GM12878 (cell line): ENCODE measurements at regions not wholly inside any gene's neighbourhood (a gene's known extent, or its start where the extent isn't known, plus 50 kb on each side); places are given as distances from the start of the nearest gene placed in this dataset.

ENCODE experiments used
- ATAC-seq: fragments of 200-7000 bp; cut with Tn5 transposase; 3 replicates; pipeline ENCODE4 v1.9.1; 2020; ENCODE audit warnings: mild to moderate bottlenecking, moderate library complexity
- BruUV-seq: library from RNA; stranded (reverse); fragments of 400-500 nt; replicated peaks from 2 replicates; lab custom pipeline; 2021; lab: Mats Ljungman, UMichigan
- CTCF ChIA-PET: fragments of 300-600 bp; sonication (Branson Sonifier 250); formaldehyde crosslinking; extraction: SDS; loops from one replicate; lab custom pipeline; 2021; ENCODE audit warnings: inconsistent platforms; lab: Yijun Ruan, JAX
- POLR2A ChIA-PET: fragments of 350-600 bp; formaldehyde crosslinking; extraction: SDS; loops from one replicate; lab custom pipeline; 2021; ENCODE audit warnings: inconsistent platforms; lab: Charles Lee
- RAD21 ChIA-PET: fragments of 300-600 bp; sonication (Branson Sonifier 250); formaldehyde crosslinking; loops from one replicate; lab custom pipeline; 2023; ENCODE audit warnings: antibody characterized with exemption; ENCODE audit not compliant: unreplicated experiment; lab: Charles Lee
- SMC1A ChIA-PET: fragments of 300-600 bp; sonication (Branson Sonifier 250); formaldehyde crosslinking; loops from one replicate; lab custom pipeline; 2023; ENCODE audit not compliant: unreplicated experiment, uncharacterized antibody; lab: Charles Lee
- DNase-seq: peaks from one replicate; pipeline ENCODE4 v3.0.0-alpha.2; 2011; ENCODE audit warnings: low read depth, low spot score
- FAIRE-seq: peaks from 3 replicates; lab custom pipeline; 2011; peaks lifted over from hg19 to GRCh38; lab: Jason Lieb, UNC
- H2AFZ ChIP-seq: 2 replicates; pipeline ENCODE4 v1.6.0; 2011; ENCODE audit warnings: low read depth, low read length, control low read depth; ENCODE audit not compliant: control insufficient read depth
- H3K27ac ChIP-seq: 2 replicates; pipeline ENCODE4 v1.5.1; 2011; ENCODE audit warnings: control low read depth; ENCODE audit not compliant: control insufficient read depth, insufficient read depth
- H3K27me3 ChIP-seq, 2 experiments: replicated peaks in 1 of 2; 2 replicates each; pipeline versions ENCODE4 v1.6.0 to v1.6.1; 2011; ENCODE audit warnings: low read length in 1 of 2; ENCODE audit not compliant: control insufficient read depth in 2 of 2, insufficient read depth in 2 of 2
- H3K36me3 ChIP-seq, 2 experiments: 2 replicates each; pipeline ENCODE4 v1.5.1; 2011; ENCODE audit warnings: low read length in 1 of 2; ENCODE audit not compliant: control insufficient read depth in 2 of 2, insufficient read depth in 2 of 2
- H3K4me1 ChIP-seq: 2 replicates; pipeline ENCODE4 v1.6.1; 2011; ENCODE audit warnings: mild to moderate bottlenecking, low read length, moderate library complexity, mixed read lengths; ENCODE audit not compliant: control insufficient read depth, insufficient read depth
- H3K4me2 ChIP-seq: 2 replicates; pipeline ENCODE4 v1.6.0; 2011; ENCODE audit warnings: control low read depth; ENCODE audit not compliant: control insufficient read depth, insufficient read depth
- H3K4me3 ChIP-seq: fragments of 200-600 bp; sonication (generic); 2 replicates; pipeline ENCODE4 v1.5.1; 2016
- H3K79me2 ChIP-seq: 2 replicates; pipeline ENCODE4 v1.6.0; 2011; ENCODE audit warnings: low read length; ENCODE audit not compliant: control insufficient read depth, insufficient read depth
- H3K9ac ChIP-seq: 2 replicates; pipeline ENCODE4 v1.8.0; 2011; ENCODE audit warnings: low read length, control low read depth, mixed read lengths; ENCODE audit not compliant: control insufficient read depth, insufficient read depth
- H3K9me3 ChIP-seq: replicated peaks from 3 replicates; pipeline ENCODE4 v1.5.1; 2011; ENCODE audit warnings: mild to moderate bottlenecking, low read length; ENCODE audit not compliant: control insufficient read depth, insufficient read depth
- H4K20me1 ChIP-seq: 2 replicates; pipeline ENCODE4 v1.6.0; 2011; ENCODE audit not compliant: control insufficient read depth, insufficient read depth
- BHLHE40 ChIP-seq, 2 experiments: fragments of 450-650 bp in 1 of 2; IDR thresholded peaks; 2 replicates each; pipeline ENCODE4 v1.6.1; 2011 to 2017; ENCODE audit warnings: low read depth in 2 of 2, borderline replicate concordance in 1 of 2, improper control_type of control experiment in 1 of 2, low read length in 1 of 2, mild to moderate bottlenecking in 1 of 2
- CREB1 ChIP-seq: IDR thresholded peaks from 2 replicates; pipeline ENCODE4 v1.6.1; 2012; ENCODE audit warnings: low read depth, mild to moderate bottlenecking, inconsistent platforms
- E2F4 ChIP-seq: IDR thresholded peaks from 2 replicates; pipeline ENCODE4 v1.6.1; 2012; ENCODE audit warnings: low read depth, low read length, improper control_type of control experiment
- HCFC1 ChIP-seq: fragments of 150-350 bp; IDR thresholded peaks from 2 replicates; pipeline ENCODE4 v1.6.1; 2014; ENCODE audit warnings: low read length
- IRF4 ChIP-seq: IDR thresholded peaks from 2 replicates; pipeline ENCODE4 v1.6.1; 2011; ENCODE audit warnings: low read depth, low read length
- LARP7 ChIP-seq: fragments of 450-650 bp; IDR thresholded peaks from 2 replicates; pipeline ENCODE4 v1.6.1; 2017; ENCODE audit warnings: mild to moderate bottlenecking
- NFYB ChIP-seq: IDR thresholded peaks from 2 replicates; pipeline ENCODE4 v1.6.1; 2011; ENCODE audit warnings: low read depth, mild to moderate bottlenecking, low read length, improper control_type of control experiment, moderate library complexity; ENCODE audit not compliant: insufficient read depth
- NKRF ChIP-seq: fragments of 450-650 bp; conservative IDR thresholded peaks from 2 replicates; pipeline ENCODE4 v1.6.1; 2017; ENCODE audit warnings: mild to moderate bottlenecking, moderate library complexity
- NR2F1 ChIP-seq: fragments of 450-650 bp; conservative IDR thresholded peaks from 2 replicates; pipeline ENCODE4 v1.6.1; 2017; ENCODE audit warnings: mild to moderate bottlenecking
- RAD21 ChIP-seq: IDR thresholded peaks from 2 replicates; pipeline ENCODE4 v1.6.1; 2011; ENCODE audit warnings: mild to moderate bottlenecking, low read depth, low read length, moderate library complexity; ENCODE audit not compliant: insufficient read depth
- RB1 ChIP-seq: fragments of 450-650 bp; formaldehyde crosslinking; IDR thresholded peaks from 2 replicates; pipeline ENCODE4 v1.6.1; 2017; ENCODE audit warnings: mild to moderate bottlenecking, borderline replicate concordance
- SIX5 ChIP-seq: IDR thresholded peaks from 2 replicates; pipeline ENCODE4 v1.6.1; 2011; ENCODE audit warnings: mild to moderate bottlenecking, low read depth, low read length, moderate library complexity; ENCODE audit not compliant: severe bottlenecking
- SMAD1 ChIP-seq: fragments of 450-650 bp; IDR thresholded peaks from 2 replicates; pipeline ENCODE4 v1.6.1; 2018; ENCODE audit warnings: mild to moderate bottlenecking, low read depth; ENCODE audit not compliant: partially characterized antibody
- SMAD5 ChIP-seq: IDR thresholded peaks from 2 replicates; pipeline ENCODE4 v1.6.1; 2016; ENCODE audit warnings: antibody characterized with exemption, low read depth
- WRNIP1 ChIP-seq: IDR thresholded peaks from 2 replicates; pipeline ENCODE4 v1.6.1; 2011; ENCODE audit warnings: low read depth, low read length, improper control_type of control experiment, borderline replicate concordance
- WGBS: methylation state at CpG from one replicate; pipeline ENCODE4 v1.1.6; 2016; ENCODE audit warnings: low lambda C conversion rate; ENCODE audit not compliant: insufficient replicate concordance, insufficient coverage; ENCODE audit errors: missing lambda C conversion rate; 5-methylcytosine and 5-hydroxymethylcytosine counted together
- in situ Hi-C: fragments of 300-500 bp; cut with MboI; formaldehyde crosslinking; loops from 9 replicates; pipeline ENCODE4 v1.14.3; 2018; ENCODE audit warnings: mixed read lengths
- intact Hi-C: fragments of 100-400 bp; cut with micrococcal nuclease; formaldehyde crosslinking; loops from one replicate; pipeline ENCODE4 v1.14.2; 2022; ENCODE audit not compliant: unreplicated experiment
- TF ChIP-seq, protein P1 (sequence below): IDR thresholded peaks from 2 replicates; pipeline ENCODE4 v1.6.1; 2011; ENCODE audit warnings: borderline replicate concordance, low read depth, mild to moderate bottlenecking, moderate library complexity, mixed read lengths, low read length; ENCODE audit not compliant: insufficient read depth; ENCODE audit errors: extremely low read length

DNA sequence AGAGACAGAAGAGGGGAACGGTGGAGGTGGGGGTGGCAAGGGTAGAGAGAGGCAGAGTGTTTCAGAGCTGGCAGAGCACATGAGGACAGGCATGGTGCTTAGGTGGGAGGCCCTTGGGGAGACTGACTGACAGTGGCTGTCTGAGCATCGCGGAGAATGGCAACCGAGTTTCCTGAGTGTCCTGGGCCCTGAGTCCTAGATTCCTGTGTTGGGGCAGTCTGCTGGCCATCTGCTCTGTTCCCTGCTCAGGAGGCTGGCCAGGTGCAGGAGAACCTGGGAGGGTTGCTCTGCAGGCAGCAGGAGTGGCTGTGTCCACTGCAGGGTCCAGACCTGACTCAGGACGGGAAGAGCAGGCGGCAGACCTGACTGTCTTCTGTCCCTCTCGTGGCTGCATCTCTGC, 248.9 kb downstream of the LRFN2 start:
- FAIRE-seq (no peak), DNase-seq (no peak), ATAC-seq (no peak)
- ChIA-PET POLR2A (interaction anchor here (0.6 kb wide), 1 partner anchor 35 kb away, joined by 3 read pairs; no protein-coding TSS in a partner anchor), SMC1A (no interaction called here), CTCF (no interaction called here), RAD21 (interaction anchor here (0.7 kb wide), 1 partner anchor 680 kb away, joined by 3 read pairs; no protein-coding TSS in a partner anchor)
- Histone ChIP-seq H3K4me2 (no peak overlapping the region), H4K20me1 (no peaks in the 10 kb centered on the region), H3K4me3 (no peak overlapping the region), H3K27ac (no peak overlapping the region), H3K36me3 (no peaks in the 10 kb centered on the region), H3K4me1 (no peaks in the 10 kb centered on the region), H2AFZ (no peak overlapping the region), H3K79me2 (no peaks in the 10 kb centered on the region), H3K27me3 (peaks cover 0 to 5% of the 10 kb centered on the region in 2 experiments; a peak in 3 of 4 replicates), H3K9me3 (no peaks in the 10 kb centered on the region), H3K9ac (no peak overlapping the region)
- in situ Hi-C loops (no loop called here), intact Hi-C loops (loop anchor here (10.0 kb wide), 1 partner anchor 576 kb away; no protein-coding TSS in a partner anchor)
- TF ChIP-seq RAD21 (no peak), LARP7 (no peak), SMAD1 (no peak), RB1 (no peak), CREB1 (no peak), IRF4 (no peak), HCFC1 (no peak), SIX5 (no peak), WRNIP1 (no peak), SMAD5 (no peak), BHLHE40 (IDR thresholded peaks at IDR 0.05; ENCODE audit: borderline replicate concordance in 1 of 2, low read depth in 2 of 2, low read length in 1 of 2) (no peak), NFYB (no peak), NKRF (no peak), NR2F1 (no peak), E2F4 (no peak)
- TF ChIP-seq, protein P1, sequence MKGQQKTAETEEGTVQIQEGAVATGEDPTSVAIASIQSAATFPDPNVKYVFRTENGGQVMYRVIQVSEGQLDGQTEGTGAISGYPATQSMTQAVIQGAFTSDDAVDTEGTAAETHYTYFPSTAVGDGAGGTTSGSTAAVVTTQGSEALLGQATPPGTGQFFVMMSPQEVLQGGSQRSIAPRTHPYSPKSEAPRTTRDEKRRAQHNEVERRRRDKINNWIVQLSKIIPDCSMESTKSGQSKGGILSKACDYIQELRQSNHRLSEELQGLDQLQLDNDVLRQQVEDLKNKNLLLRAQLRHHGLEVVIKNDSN = no peak
- 47% methylated on average over 7 of the region's 7 CpGs for WGBS
- no TSS peak for BruUV-seq
